Stimulated activated CD4-positive, alpha-beta T cell treated with anti-CD3 and anti-CD28 coated beads, TNF-alpha, amount 100 ng/mL, for 24 hours (primary cell): ENCODE measurements at regions not wholly inside any gene's neighbourhood (a gene's known extent, or its start where the extent isn't known, plus 50 kb on each side); places are given as distances from the start of the nearest gene placed in this dataset.
"Not testable (repeated sequence)": the region's sequence is repeated elsewhere in the genome, so short reads cannot be mapped to it uniquely, and the experiment has no call there.

Source experiments
- DNase-seq, 3 experiments: peaks; one replicate each; pipeline ENCODE4 v3.0.0-alpha.2; 2020; ENCODE audit warnings: low read depth in 3 of 3

DNA sequence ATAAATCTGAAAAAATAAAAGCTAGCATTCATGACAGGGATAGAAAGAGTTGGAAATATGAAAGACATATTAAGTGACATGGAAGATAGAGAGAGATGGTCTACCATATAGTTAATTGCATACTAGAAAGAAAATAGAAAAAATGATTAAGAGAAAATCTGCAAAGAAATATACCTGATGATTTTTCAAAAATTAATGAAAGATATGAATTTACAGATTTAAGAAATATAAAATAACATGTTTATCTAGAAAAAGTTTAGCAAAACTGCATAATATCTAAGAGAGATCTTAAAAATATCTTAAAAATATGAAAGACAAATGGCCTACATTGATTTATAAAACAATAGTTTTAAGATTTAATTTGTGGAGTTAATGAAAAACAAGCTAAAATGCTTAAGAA lies 219.1 kb upstream of the RPS23 start:
- DNase-seq, result no peak

- DNase-seq, result no peak
Observed at GRCh38 chr5:82494942-82495341, 216.8 kb upstream of the RPS23 start.

DNA sequence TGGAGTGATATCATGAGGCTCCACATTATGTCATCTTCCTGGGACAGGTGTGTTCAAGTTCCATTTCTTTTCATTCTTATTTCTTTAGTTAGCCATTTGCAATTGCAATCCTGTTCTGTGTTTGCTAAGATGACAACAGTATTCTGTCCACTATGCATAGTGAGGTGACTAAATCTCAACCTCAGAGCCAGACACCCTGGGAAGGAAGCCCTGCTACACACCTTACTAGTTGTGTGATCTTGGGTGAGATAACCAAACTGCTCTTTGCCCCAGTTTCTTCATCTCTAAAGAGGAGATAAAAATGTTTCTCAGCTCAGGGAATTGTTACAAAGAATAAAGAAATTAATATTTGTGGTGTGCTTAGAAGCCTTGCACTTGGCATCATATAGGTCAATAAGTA lies 215.1 kb upstream of the RPS23 start:
- DNase-seq, result no peak

DNA sequence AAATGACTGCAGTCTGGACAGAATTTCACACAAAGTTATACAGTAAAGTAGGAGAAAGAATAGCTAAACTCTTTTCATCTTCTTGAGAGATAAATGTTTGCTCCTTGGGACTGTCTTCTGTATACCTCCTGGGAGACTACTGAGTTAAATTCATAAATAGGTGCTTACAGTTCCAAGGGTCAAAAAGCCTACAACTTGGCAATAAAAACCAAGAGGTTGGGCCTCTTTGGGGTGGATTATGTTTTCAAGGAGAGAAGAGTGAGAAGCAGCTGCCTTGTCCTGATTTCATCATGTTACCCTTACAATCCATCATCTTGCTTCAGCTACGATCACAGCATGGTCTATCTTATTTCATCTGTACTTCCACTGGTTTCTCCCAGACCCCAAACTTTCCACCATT lies 213.2 kb upstream of the RPS23 start:
- DNase-seq, result no peak

- no peak for DNase-seq
Observed at GRCh38 chr5:82489683-82490082, 211.5 kb upstream of the RPS23 start.

GRCh38 chr5:82487131-82487530 lies 209.0 kb upstream of the RPS23 start:
- DNase-seq, result no peak

GRCh38 chr5:82480331-82480730 lies 202.2 kb upstream of the RPS23 start:
- no peak for DNase-seq

DNA sequence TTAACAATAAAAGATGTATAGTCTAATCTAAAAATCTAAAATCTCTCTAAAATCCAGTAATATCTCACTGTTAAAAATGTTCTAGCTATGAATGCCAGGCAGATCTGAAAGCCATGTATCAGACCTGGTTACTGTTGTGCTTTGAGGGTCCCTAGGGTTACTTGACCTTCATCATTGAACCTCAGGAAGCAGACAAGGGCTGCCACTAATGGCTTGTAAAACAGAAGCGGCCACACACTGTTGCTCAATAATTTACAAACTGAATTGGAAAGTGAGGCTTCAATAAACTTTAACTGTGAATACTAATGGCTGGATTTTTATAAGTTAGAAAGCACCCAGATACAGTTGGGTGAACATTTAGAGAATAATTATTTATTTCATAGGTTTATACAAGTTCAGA lies 198.0 kb upstream of the RPS23 start:
- no peak for DNase-seq

GRCh38 chr5:82473262-82473661 lies 195.1 kb upstream of the RPS23 start:
- no peak for DNase-seq

DNA sequence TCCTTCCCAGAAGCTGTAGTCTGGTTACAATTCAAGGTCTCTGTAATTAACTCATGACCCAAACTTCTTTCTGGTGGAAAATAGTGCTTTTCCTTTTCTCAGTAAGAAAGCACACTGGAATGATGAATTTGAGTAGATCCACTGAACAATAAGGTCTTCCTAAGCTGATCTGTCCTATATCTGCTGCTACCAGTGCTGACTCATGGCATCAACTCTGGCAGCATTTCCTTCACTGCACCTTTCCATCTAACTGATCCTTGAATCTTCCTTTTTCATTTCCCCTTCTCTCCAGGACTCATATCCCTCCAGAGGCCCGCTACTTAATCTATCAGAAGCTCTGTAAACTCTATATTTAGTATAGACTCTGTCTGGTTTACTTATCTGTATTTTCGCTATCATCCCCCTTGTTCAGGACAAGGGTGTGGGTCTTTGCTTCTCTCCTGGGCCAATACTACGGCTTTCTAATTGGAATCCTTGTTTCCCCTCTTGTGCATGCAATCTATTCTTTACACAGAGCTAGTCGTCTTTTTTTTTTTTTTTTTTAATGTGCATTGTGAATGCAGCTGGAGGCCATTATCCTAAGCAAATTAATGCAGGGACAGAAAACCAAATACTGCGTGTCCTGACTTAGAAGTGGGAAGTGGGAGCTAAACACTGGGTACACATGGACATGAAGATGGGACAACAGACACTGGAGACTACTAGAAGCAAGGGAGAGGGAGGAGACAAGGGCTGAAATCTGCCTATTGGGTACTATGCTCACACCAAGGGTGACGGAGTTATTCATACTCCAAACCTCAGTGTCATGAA lies 192.2 kb upstream of the RPS23 start:
- no peak for DNase-seq

DNA sequence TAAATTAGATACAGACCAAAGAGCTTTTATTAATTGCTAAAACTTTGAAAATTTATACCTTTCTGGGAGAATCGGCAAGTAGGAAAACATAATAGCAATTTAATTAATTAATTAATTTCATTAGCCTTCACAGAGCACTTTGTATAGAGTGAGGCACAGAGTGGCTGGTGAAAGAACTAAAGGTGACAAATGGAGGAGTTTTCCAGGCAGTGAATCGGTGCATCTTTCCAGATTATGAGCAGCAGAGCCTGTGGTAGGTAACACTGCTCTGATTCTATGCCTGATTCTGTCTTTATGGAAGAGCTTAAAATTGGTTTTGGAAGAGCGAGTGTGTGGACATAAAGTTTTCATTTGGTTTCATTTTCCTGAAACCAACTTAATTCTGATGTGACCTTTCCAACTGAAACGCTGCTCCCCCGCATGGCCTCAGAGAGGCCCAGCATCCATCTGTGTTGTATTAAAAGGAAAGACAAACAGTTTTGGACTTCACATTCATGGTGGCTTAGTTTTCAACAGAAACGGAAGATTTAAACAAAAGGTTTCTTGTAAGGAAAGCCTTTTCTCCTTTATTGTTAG lies 188.9 kb upstream of the RPS23 start:
- DNase-seq, result no peak

DNA sequence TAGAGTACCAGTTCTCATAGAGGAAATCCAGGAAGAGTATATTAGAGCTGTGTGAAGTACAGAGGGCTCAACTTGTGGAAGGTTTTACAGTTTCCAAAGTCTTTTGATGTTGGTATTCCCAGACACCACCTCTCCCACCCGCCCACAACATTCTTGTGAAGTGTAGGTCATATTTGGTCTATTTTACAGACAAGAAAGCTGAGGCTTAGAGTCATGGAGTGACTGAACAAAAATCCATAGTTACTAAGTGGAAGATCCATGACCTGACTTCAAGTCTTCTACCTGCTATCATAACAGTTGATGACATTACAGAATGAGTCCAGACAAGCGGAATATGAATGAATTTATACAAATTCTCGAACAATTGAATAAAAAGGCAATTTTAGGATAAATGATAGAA lies 187.1 kb upstream of the RPS23 start:
- DNase-seq, result no peak

- no peak for DNase-seq
Observed at GRCh38 chr5:82459626-82460025, 181.5 kb upstream of the RPS23 start.

DNA sequence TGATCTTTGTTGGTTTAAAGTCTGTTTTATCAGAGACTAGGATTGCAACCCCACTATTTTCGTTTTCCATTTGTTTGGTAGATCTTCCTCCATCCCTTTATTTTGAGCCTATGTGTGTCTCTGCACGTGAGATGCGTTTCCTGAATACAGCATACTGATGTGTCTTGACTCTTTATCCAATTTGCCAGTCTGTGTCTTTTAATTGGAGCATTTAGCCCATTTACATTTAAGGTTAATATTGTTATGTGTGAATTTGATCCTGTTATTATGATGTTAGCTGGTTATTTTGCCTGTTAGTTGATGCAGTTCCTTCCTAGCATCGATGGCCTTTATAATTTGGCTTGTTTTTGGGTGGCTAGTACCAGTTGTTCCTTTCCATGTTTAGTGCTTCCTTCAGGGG lies 177.2 kb upstream of the RPS23 start:
- not testable (repeated sequence) for DNase-seq

GRCh38 chr5:82448374-82448773 lies 170.2 kb upstream of the RPS23 start:
- DNase-seq, result no peak

DNA sequence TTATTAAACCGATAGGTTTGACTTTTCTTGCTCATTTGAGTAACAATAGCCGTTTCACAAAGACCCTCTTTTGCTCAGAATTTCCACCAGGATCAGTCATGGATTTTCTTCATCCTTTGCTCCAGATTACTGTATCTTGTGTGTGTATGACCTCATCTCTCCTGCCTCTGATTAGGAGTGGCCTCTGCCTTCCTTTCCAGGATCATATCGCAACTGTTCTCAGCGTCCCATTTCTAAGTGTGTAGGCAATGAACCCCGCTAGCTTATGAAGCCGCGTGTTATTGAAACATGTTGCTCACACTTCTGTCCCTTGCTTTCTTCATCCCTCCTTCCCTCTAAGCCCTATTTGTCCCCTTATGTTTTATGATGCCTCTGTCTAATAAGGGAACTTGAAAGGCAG lies 169.8 kb upstream of the RPS23 start:
- no peak for DNase-seq

DNA sequence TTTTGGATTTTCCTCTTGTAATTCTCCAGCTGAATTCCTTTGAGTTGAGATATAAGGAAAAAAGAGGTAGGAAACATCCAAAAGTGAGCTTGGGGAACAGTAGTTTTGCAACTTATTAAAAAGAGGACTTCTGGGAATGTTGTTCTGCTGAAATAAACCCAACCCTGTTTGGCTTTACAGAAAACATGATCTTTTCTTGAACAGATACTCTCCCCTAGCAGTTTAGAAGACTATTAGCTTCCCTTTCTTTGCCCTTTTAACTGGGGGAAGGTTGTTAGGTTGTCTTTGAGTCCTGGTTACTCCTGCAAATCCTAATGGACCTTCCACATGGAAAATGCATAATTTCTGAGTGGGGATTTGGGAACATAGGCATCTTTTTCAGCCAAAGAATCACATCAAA lies 168.7 kb upstream of the RPS23 start:
- DNase-seq, result no peak

DNA sequence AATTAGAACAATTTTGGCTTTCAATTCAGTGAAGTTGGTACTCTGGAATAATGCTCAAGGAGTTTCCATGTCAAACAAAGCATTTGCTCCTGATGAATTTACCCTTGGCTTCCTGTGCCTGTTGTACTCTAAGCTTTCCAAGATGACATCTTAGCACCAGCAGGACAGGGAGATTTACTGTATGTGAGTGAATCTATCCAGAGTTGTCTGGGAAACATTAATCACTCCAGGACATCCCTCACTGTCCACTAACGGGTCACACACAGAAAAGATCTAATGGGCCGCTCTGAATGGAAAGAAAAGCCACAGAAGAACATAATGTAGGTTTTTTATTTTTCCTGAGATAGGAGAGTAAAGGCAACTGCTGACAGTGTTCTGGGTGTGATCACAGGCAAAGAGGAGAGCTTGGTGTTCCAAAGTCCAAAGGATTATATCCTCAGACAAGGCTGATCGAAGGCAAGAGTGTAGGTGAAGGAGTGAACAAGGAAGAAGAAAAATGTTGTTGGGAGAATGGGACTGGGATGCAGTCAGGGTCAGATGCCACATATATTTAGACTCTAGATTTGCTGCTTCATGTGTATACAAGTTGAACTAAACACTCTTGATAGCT lies 167.7 kb upstream of the RPS23 start:
- no peak for DNase-seq

DNA sequence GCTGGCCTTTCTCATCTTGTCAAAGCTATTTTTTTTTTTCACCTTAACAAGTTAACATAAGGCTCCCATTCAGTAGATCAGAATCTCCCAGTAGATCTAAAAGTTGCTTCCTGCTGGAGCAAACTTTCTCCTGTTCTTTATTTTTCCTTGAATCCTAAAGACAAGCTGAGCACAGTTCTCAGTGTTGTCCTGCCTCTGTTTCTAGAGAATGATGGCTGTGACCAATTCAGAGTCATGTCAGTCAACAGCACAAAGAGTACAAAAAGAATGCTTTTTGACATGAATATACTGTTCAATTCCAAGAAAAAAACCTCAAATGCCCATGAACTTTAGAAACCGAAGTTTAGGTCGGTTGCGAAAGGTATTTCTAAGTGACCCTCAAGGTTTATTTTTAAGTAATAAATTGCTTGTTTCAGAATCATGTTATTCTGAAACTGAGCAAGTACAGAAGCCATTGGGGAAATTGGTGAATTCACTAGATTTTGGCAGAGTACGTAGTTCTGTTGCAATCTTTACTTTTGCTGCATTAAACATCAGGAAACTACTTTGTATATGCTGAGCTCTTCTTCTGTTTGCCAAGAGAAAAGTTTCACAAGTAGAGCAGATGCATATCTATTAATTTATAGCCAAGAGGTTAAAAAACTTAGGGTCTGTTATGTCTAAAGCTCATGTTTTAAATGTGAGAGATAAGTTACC lies 161.7 kb upstream of the RPS23 start:
- no peak for DNase-seq

GRCh38 chr5:82437565-82437964 lies 159.4 kb upstream of the RPS23 start:
- DNase-seq, result not testable (repeated sequence)

GRCh38 chr5:82436291-82436690 lies 158.1 kb upstream of the RPS23 start:
- DNase-seq, result no peak
